ENCODE measurements at regions not wholly inside any gene's neighbourhood (a gene's known extent, or its start where the extent isn't known, plus 50 kb on each side); places are given as distances from the start of the nearest gene placed in this dataset.

GRCh38 chr6:92848901-92849300 lies 570.5 kb downstream of the EPHA7 start:
- peaks cover 11% of the 10 kb centered on the region for H3K27me3 Mint-ChIP-seq (ENCODE audit: unreplicated experiment)
- no peak overlapping the region for H3K27ac Mint-ChIP-seq (ENCODE audit: unreplicated experiment)
- DNase-seq (ENCODE audit: extremely low spot score, unreplicated experiment) = no peak
- TF ChIP-seq CTCF (IDR thresholded peaks at IDR 0.05) = no peak
- no peaks in the 10 kb centered on the region for H3K36me3 Mint-ChIP-seq (ENCODE audit: unreplicated experiment)
- H3K9me3 Mint-ChIP-seq (ENCODE audit: unreplicated experiment) = peaks cover 5% of the 10 kb centered on the region
- H3K4me1 Mint-ChIP-seq (ENCODE audit: unreplicated experiment) = no peaks in the 10 kb centered on the region
- no peak overlapping the region for H3K4me3 Mint-ChIP-seq (ENCODE audit: unreplicated experiment)

GRCh38 chr6:92848459-92848858 lies 570.9 kb downstream of the EPHA7 start:
- H3K36me3 Mint-ChIP-seq (ENCODE audit: unreplicated experiment) = no peaks in the 10 kb centered on the region
- no peak overlapping the region for H3K27ac Mint-ChIP-seq (ENCODE audit: unreplicated experiment)
- DNase-seq (ENCODE audit: extremely low spot score, unreplicated experiment) = no peak
- TF ChIP-seq CTCF (IDR thresholded peaks at IDR 0.05) = no peak
- H3K4me3 Mint-ChIP-seq (ENCODE audit: unreplicated experiment) = no peak overlapping the region
- H3K27me3 Mint-ChIP-seq (ENCODE audit: unreplicated experiment) = peaks cover 12% of the 10 kb centered on the region
- peaks cover 5% of the 10 kb centered on the region for H3K9me3 Mint-ChIP-seq (ENCODE audit: unreplicated experiment)
- no peaks in the 10 kb centered on the region for H3K4me1 Mint-ChIP-seq (ENCODE audit: unreplicated experiment)

- Mint-ChIP-seq H3K4me3 (ENCODE audit: unreplicated experiment) (no peak overlapping the region), H3K4me1 (ENCODE audit: unreplicated experiment) (no peaks in the 10 kb centered on the region), H3K27me3 (ENCODE audit: unreplicated experiment) (peaks cover 15% of the 10 kb centered on the region), H3K27ac (ENCODE audit: unreplicated experiment) (no peak overlapping the region), H3K36me3 (ENCODE audit: unreplicated experiment) (no peaks in the 10 kb centered on the region), H3K9me3 (ENCODE audit: unreplicated experiment) (peaks cover 5% of the 10 kb centered on the region)
- no peak for DNase-seq (ENCODE audit: extremely low spot score, unreplicated experiment)
- TF ChIP-seq CTCF (IDR thresholded peaks at IDR 0.05) = no peak
Measured at GRCh38 chr6:92847988-92848387, 571.4 kb downstream of the EPHA7 start.

GRCh38 chr6:92840246-92840930 lies 579.0 kb downstream of the EPHA7 start:
- Mint-ChIP-seq H3K36me3 (ENCODE audit: unreplicated experiment) (no peaks in the 10 kb centered on the region), H3K9me3 (ENCODE audit: unreplicated experiment) (no peaks in the 10 kb centered on the region), H3K27me3 (ENCODE audit: unreplicated experiment) (peaks cover 8% of the 10 kb centered on the region), H3K4me1 (ENCODE audit: unreplicated experiment) (no peaks in the 10 kb centered on the region), H3K27ac (ENCODE audit: unreplicated experiment) (no peak overlapping the region), H3K4me3 (ENCODE audit: unreplicated experiment) (no peak overlapping the region)
- no peak for DNase-seq (ENCODE audit: extremely low spot score, unreplicated experiment)
- TF ChIP-seq CTCF (IDR thresholded peaks at IDR 0.05) = no peak

GRCh38 chr6:92828788-92829187 lies 590.6 kb downstream of the EPHA7 start:
- peaks cover 5% of the 10 kb centered on the region for H3K27me3 Mint-ChIP-seq (ENCODE audit: unreplicated experiment)
- no peaks in the 10 kb centered on the region for H3K36me3 Mint-ChIP-seq (ENCODE audit: unreplicated experiment)
- no peak for TF ChIP-seq CTCF (IDR thresholded peaks at IDR 0.05)
- H3K4me3 Mint-ChIP-seq (ENCODE audit: unreplicated experiment) = no peak overlapping the region
- H3K9me3 Mint-ChIP-seq (ENCODE audit: unreplicated experiment) = no peaks in the 10 kb centered on the region
- no peak for DNase-seq (ENCODE audit: extremely low spot score, unreplicated experiment)
- no peaks in the 10 kb centered on the region for H3K4me1 Mint-ChIP-seq (ENCODE audit: unreplicated experiment)
- no peak overlapping the region for H3K27ac Mint-ChIP-seq (ENCODE audit: unreplicated experiment)

All from osteocyte (in vitro differentiated cells).